H1 (cell line): ENCODE measurements at regions not wholly inside any gene's neighbourhood (a gene's known extent, or its start where the extent isn't known, plus 50 kb on each side); places are given as distances from the start of the nearest gene placed in this dataset.

Experiments used
- CTCF ChIA-PET: fragments of 300-600 bp; sonication (Branson Sonifier 250); formaldehyde crosslinking; loops from one replicate; lab custom pipeline; 2021; ENCODE audit not compliant: partially characterized antibody; lab: Charles Lee
- POLR2A ChIA-PET: fragments of 300-600 bp; sonication (Branson Sonifier 250); formaldehyde crosslinking; loops from one replicate; lab custom pipeline; 2021; ENCODE audit warnings: inconsistent platforms; ENCODE audit not compliant: partially characterized antibody; lab: Charles Lee
- DNase-seq, 2 experiments: peaks; one replicate each; pipeline versions ENCODE4 v3.0.0 to v3.0.0-alpha.2; 2010 to 2022; ENCODE audit warnings: low spot score in 2 of 2, low read depth in 1 of 2, mixed read lengths in 1 of 2
- FAIRE-seq: peaks from 2 replicates; lab custom pipeline; 2011; peaks lifted over from hg19 to GRCh38; lab: Jason Lieb, UNC
- H2AFZ ChIP-seq: 2 replicates; pipeline ENCODE4 v1.8.1; 2012; ENCODE audit warnings: low read length, inconsistent platforms
- H2AK5ac ChIP-seq: 2 replicates; pipeline ENCODE4 v1.6.1; 2013; ENCODE audit warnings: low read depth, low read length
- H2BK120ac ChIP-seq: replicated peaks from 2 replicates; pipeline ENCODE3; 2013; ENCODE audit warnings: low read depth, low read length, inconsistent platforms
- H2BK12ac ChIP-seq: 2 replicates; pipeline ENCODE4 v1.6.1; 2013; ENCODE audit warnings: low read depth, low read length
- H2BK15ac ChIP-seq: 2 replicates; pipeline ENCODE4 v1.6.1; 2013; ENCODE audit warnings: low read length
- H2BK20ac ChIP-seq: 2 replicates; pipeline ENCODE4 v1.6.1; 2013; ENCODE audit warnings: low read length
- H2BK5ac ChIP-seq: 2 replicates; pipeline ENCODE4 v1.6.1; 2013; ENCODE audit warnings: low read depth, low read length
- H3K14ac ChIP-seq: 2 replicates; pipeline ENCODE4 v1.6.1; 2013; ENCODE audit warnings: inconsistent platforms; ENCODE audit not compliant: insufficient read length
- H3K18ac ChIP-seq: 2 replicates; pipeline ENCODE4 v1.6.1; 2013; ENCODE audit warnings: low read length; ENCODE audit errors: extremely low read depth
- H3K23ac ChIP-seq: 2 replicates; pipeline ENCODE4 v1.6.1; 2013; ENCODE audit warnings: inconsistent platforms; ENCODE audit not compliant: insufficient read length
- H3K23me2 ChIP-seq: 2 replicates; pipeline ENCODE4 v1.6.1; 2013; ENCODE audit warnings: low read depth, low read length
- H3K27ac ChIP-seq: 2 replicates; pipeline ENCODE4 v1.6.1; 2011; ENCODE audit warnings: low read depth, low read length, inconsistent platforms
- H3K27me3 ChIP-seq, 4 experiments: replicated peaks in 1 of 4; 1 replicate in 1 of 4; 2 replicates in 3 of 4; pipeline versions ENCODE4 v1.6.1 to v1.8.1; 2011 to 2013; ENCODE audit warnings: low read length in 3 of 4, mild to moderate bottlenecking in 3 of 4, inconsistent platforms in 2 of 4, mixed read lengths in 2 of 4, moderate library complexity in 1 of 4; ENCODE audit not compliant: control insufficient read depth in 3 of 4, insufficient read depth in 3 of 4; ENCODE audit errors: extremely low read depth in 1 of 4
- H3K36me3 ChIP-seq, 4 experiments: 2 replicates each; pipeline versions ENCODE4 v1.6.1 to v1.8.1; 2011 to 2013; ENCODE audit warnings: mild to moderate bottlenecking in 4 of 4, low read length in 3 of 4, moderate library complexity in 2 of 4, control low read depth in 1 of 4, inconsistent platforms in 1 of 4; ENCODE audit not compliant: insufficient read depth in 4 of 4, control insufficient read depth in 2 of 4
- H3K4ac ChIP-seq: replicated peaks from 2 replicates; pipeline ENCODE3; 2013; ENCODE audit warnings: low read length, low read depth, mixed read lengths, inconsistent platforms; ENCODE audit not compliant: insufficient read length
- H3K4me1 ChIP-seq, 4 experiments: replicated peaks in 1 of 4; 1 replicate in 1 of 4; 2 replicates in 3 of 4; pipeline versions ENCODE4 v1.6.1 to v1.8.1; 2011 to 2013; ENCODE audit warnings: low read length in 3 of 4, inconsistent platforms in 2 of 4, mixed read lengths in 1 of 4; ENCODE audit not compliant: insufficient read depth in 4 of 4, control insufficient read depth in 3 of 4
- H3K4me2 ChIP-seq, 2 experiments: 2 replicates each; pipeline versions ENCODE4 v1.6.1 to v1.8.1; 2011 to 2013; ENCODE audit warnings: low read depth in 2 of 2, low read length in 2 of 2, control low read depth in 1 of 2, inconsistent platforms in 1 of 2, mild to moderate bottlenecking in 1 of 2; ENCODE audit not compliant: insufficient read depth in 1 of 2
- H3K4me3 ChIP-seq, 4 experiments: fragments of 200-600, 300-600 bp in 1 of 4; sonication (generic), shearing (Covaris generic), sonication (Bioruptor Twin) in 1 of 4; 2 replicates each; pipeline versions ENCODE4 v1.5.1 to v1.8.1; 2011 to 2016; ENCODE audit warnings: low read length in 4 of 4, low read depth in 3 of 4, control low read depth in 2 of 4, inconsistent platforms in 2 of 4, mild to moderate bottlenecking in 2 of 4, mixed read lengths in 1 of 4, moderate library complexity in 1 of 4; ENCODE audit not compliant: insufficient read depth in 2 of 4; ENCODE audit errors: extremely low read depth in 1 of 4
- H3K56ac ChIP-seq: replicated peaks from 2 replicates; pipeline ENCODE3; 2013; ENCODE audit warnings: low read depth, mild to moderate bottlenecking, mixed read lengths, low read length, inconsistent platforms; ENCODE audit not compliant: insufficient read length
- H3K79me1 ChIP-seq: 2 replicates; pipeline ENCODE4 v1.6.1; 2013; ENCODE audit warnings: low read depth, low read length, control low read depth
- H3K79me2 ChIP-seq, 2 experiments: 2 replicates each; pipeline versions ENCODE4 v1.6.1 to v1.8.1; 2012 to 2013; ENCODE audit warnings: low read length in 2 of 2, mild to moderate bottlenecking in 2 of 2, inconsistent platforms in 1 of 2; ENCODE audit not compliant: insufficient read depth in 2 of 2, control insufficient read depth in 1 of 2
- H3K9ac ChIP-seq, 4 experiments: replicated peaks in 1 of 4; 1 replicate in 1 of 4; 2 replicates in 3 of 4; pipeline versions ENCODE4 v1.6.1 to v1.8.1; 2011 to 2013; ENCODE audit warnings: low read depth in 3 of 4, low read length in 3 of 4, control low read depth in 2 of 4, mild to moderate bottlenecking in 2 of 4, moderate library complexity in 2 of 4, inconsistent platforms in 1 of 4; ENCODE audit errors: extremely low read depth in 1 of 4
- H3K9me3 ChIP-seq, 2 experiments: 2 replicates each; pipeline versions ENCODE4 v1.6.1 to v1.8.1; 2012 to 2013; ENCODE audit warnings: mild to moderate bottlenecking in 2 of 2, moderate library complexity in 2 of 2, control low read depth in 1 of 2, inconsistent platforms in 1 of 2, low read depth in 1 of 2, low read length in 1 of 2, mixed read lengths in 1 of 2; ENCODE audit not compliant: insufficient read depth in 2 of 2
- H4K20me1 ChIP-seq, 2 experiments: replicated peaks in 1 of 2; 2 replicates each; pipeline versions ENCODE3 to v1.8.1; 2011 to 2013; ENCODE audit warnings: inconsistent platforms in 2 of 2, low read length in 2 of 2, mild to moderate bottlenecking in 1 of 2; ENCODE audit not compliant: insufficient read depth in 2 of 2, control insufficient read depth in 1 of 2
- H4K5ac ChIP-seq: 2 replicates; pipeline ENCODE4 v1.6.1; 2013; ENCODE audit warnings: low read length, low read depth, mixed read lengths, inconsistent platforms; ENCODE audit not compliant: insufficient read length
- H4K8ac ChIP-seq: 2 replicates; pipeline ENCODE4 v1.8.0; 2013; ENCODE audit warnings: mild to moderate bottlenecking, moderate library complexity, low read length, inconsistent platforms; ENCODE audit not compliant: insufficient read depth; ENCODE audit errors: extremely low read depth
- H4K91ac ChIP-seq: replicated peaks from 2 replicates; pipeline ENCODE3; 2013; ENCODE audit warnings: low read length, mixed read lengths, inconsistent platforms; ENCODE audit not compliant: insufficient read length
- BACH1 ChIP-seq: IDR thresholded peaks from 2 replicates; pipeline ENCODE4 v1.6.1; 2012; ENCODE audit warnings: low read length, improper control_type of control experiment
- CBX8 ChIP-seq: fragments of 300-800, 300-1000 bp; sonication (generic); IDR thresholded peaks from 2 replicates; pipeline ENCODE4 v1.7.1; 2016; ENCODE audit warnings: low read depth, low read length, borderline replicate concordance
- CEBPB ChIP-seq: IDR thresholded peaks from 2 replicates; pipeline ENCODE4 v1.6.1; 2012; ENCODE audit warnings: low read depth, low read length
- EP300 ChIP-seq, 2 experiments: IDR thresholded peaks; 1 replicate in 1 of 2; 2 replicates in 1 of 2; pipeline ENCODE4 v1.6.1; 2011 to 2012; ENCODE audit warnings: low read depth in 2 of 2, low read length in 2 of 2, mild to moderate bottlenecking in 2 of 2, borderline replicate concordance in 1 of 2, inconsistent platforms in 1 of 2, moderate library complexity in 1 of 2
- KDM4A ChIP-seq: IDR thresholded peaks from one replicate; pipeline ENCODE4 v1.7.1; 2012; ENCODE audit warnings: low read depth, mild to moderate bottlenecking, moderate library complexity, low read length, inconsistent platforms; ENCODE audit not compliant: severe bottlenecking
- RAD21 ChIP-seq, 2 experiments: IDR thresholded peaks in 1 of 2; conservative IDR thresholded peaks in 1 of 2; 2 replicates each; pipeline ENCODE4 v1.6.1; 2011; ENCODE audit warnings: low read depth in 2 of 2, low read length in 2 of 2, improper control_type of control experiment in 1 of 2, inconsistent platforms in 1 of 2, mild to moderate bottlenecking in 1 of 2, moderate library complexity in 1 of 2
- SIX5 ChIP-seq: IDR thresholded peaks from 2 replicates; pipeline ENCODE4 v1.6.1; 2011; ENCODE audit warnings: mild to moderate bottlenecking, low read depth, low read length
- SRF ChIP-seq: IDR thresholded peaks from 2 replicates; pipeline ENCODE4 v1.6.1; 2011; ENCODE audit warnings: mild to moderate bottlenecking, low read depth, low read length, moderate library complexity

DNA sequence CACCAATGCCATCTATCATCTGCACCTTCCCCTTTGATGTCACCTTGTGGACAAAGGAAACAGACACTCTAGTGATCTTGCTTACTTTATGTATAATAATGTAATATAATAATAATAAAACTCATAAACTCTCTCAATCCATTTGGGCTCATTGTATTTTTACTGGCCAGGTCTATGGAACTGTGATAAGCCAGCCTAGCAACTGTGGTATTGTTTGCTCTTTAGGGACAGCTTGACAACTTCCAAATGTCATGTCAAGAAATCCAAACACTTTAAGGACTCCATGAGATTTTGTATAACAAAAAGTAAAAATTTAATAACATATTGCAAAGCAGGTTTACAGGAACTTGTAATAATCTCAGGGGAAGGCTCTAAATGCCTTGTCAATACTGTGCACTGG, 1163.4 kb upstream of the TMPRSS15 start:
- H3K56ac ChIP-seq = no peak overlapping the region
- no peak overlapping the region for H2BK20ac ChIP-seq
- H4K8ac ChIP-seq = no peak overlapping the region
- no peak overlapping the region for H2BK120ac ChIP-seq
- DNase-seq (no peak), FAIRE-seq (no peak)
- POLR2A ChIA-PET = no interaction called here
- no peak overlapping the region for H4K5ac ChIP-seq
- H3K4me3 ChIP-seq = no peak overlapping the region
- H3K4ac ChIP-seq = no peak overlapping the region
- no peak overlapping the region for H2BK5ac ChIP-seq
- CTCF ChIA-PET = interaction anchor here (1.0 kb wide), 1 partner anchor 59 kb away, joined by 4 read pairs; no protein-coding TSS in a partner anchor
- H3K23ac ChIP-seq = no peak overlapping the region
- no peak overlapping the region for H2BK12ac ChIP-seq
- no peak overlapping the region for H3K14ac ChIP-seq
- H3K27me3 ChIP-seq = no peaks in the 10 kb centered on the region
- no peak overlapping the region for H3K9ac ChIP-seq
- H3K27ac ChIP-seq = no peak overlapping the region
- H2AFZ ChIP-seq = no peak overlapping the region; the same call in 1 of the 2 replicates
- TF ChIP-seq CEBPB (no peak), RAD21 (IDR thresholded peaks at IDR 0.05 in 1 of 2, conservative IDR thresholded peaks at IDR 0.05 in 1 of 2; ENCODE audit: low read depth in 2 of 2, low read length in 2 of 2) (no peak), BACH1 (no peak), SRF (no peak), SIX5 (no peak), EP300 (IDR thresholded peaks at IDR 0.05; ENCODE audit: borderline replicate concordance in 1 of 2, low read depth in 2 of 2, low read length in 2 of 2) (no peak), CBX8 (no peak), KDM4A (no peak)
- H3K23me2 ChIP-seq = no peaks in the 10 kb centered on the region
- no peak overlapping the region for H2AK5ac ChIP-seq
- no peaks in the 10 kb centered on the region for H3K79me2 ChIP-seq
- H4K91ac ChIP-seq = no peak overlapping the region
- H3K79me1 ChIP-seq = no peaks in the 10 kb centered on the region
- H3K18ac ChIP-seq = no peak overlapping the region
- no peaks in the 10 kb centered on the region for H3K4me1 ChIP-seq
- no peaks in the 10 kb centered on the region for H3K9me3 ChIP-seq
- no peaks in the 10 kb centered on the region for H4K20me1 ChIP-seq
- no peak overlapping the region for H3K4me2 ChIP-seq
- no peaks in the 10 kb centered on the region for H3K36me3 ChIP-seq
- no peak overlapping the region for H2BK15ac ChIP-seq
